ENCODE measurements at regions not wholly inside any gene's neighbourhood (a gene's known extent, or its start where the extent isn't known, plus 50 kb on each side); places are given as distances from the start of the nearest gene placed in this dataset.

GRCh38 chr1:191099696-191100095 is 622.0 kb upstream of the BRINP3 start:
- no peak for TF ChIP-seq CTCF (IDR thresholded peaks at IDR 0.05; ENCODE audit: low read depth, low read length, poor library complexity, severe bottlenecking)
- no peak for TF ChIP-seq EZH2phosphoT487 (IDR thresholded peaks at IDR 0.05; ENCODE audit: borderline replicate concordance, low read length)
